GM12891 (cell line): ENCODE measurements at regions not wholly inside any gene's neighbourhood (a gene's known extent, or its start where the extent isn't known, plus 50 kb on each side); places are given as distances from the start of the nearest gene placed in this dataset.
A peak's percentile ranks its signal among the peaks of the same experiment; 100 is the strongest.

ENCODE experiments used
- DNase-seq: peaks from one replicate; pipeline ENCODE4 v3.0.0; 2011; ENCODE audit warnings: low spot score; ENCODE audit not compliant: insufficient read length
- FAIRE-seq: peaks from 2 replicates; lab custom pipeline; 2011; peaks lifted over from hg19 to GRCh38; lab: Jason Lieb, UNC
- PAX5 ChIP-seq: IDR thresholded peaks from 2 replicates; pipeline ENCODE4 v1.6.1; 2011; ENCODE audit warnings: low read length, moderate library complexity, mild to moderate bottlenecking; ENCODE audit not compliant: insufficient read depth, severe bottlenecking
- POLR2A ChIP-seq: IDR thresholded peaks from 2 replicates; pipeline ENCODE4 v1.6.1; 2011; ENCODE audit warnings: low read depth, low read length, control low read depth
- POLR2AphosphoS5 ChIP-seq: IDR thresholded peaks from 2 replicates; pipeline ENCODE4 v1.6.1; 2011; ENCODE audit warnings: low read depth, low read length, control low read depth
- POU2F2 ChIP-seq: IDR thresholded peaks from 2 replicates; pipeline ENCODE4 v1.6.1; 2011; ENCODE audit warnings: low read depth, mild to moderate bottlenecking, control low read depth, low read length, moderate library complexity
- SPI1 ChIP-seq: IDR thresholded peaks from 2 replicates; pipeline ENCODE4 v1.6.1; 2011; ENCODE audit warnings: low read depth, low read length, control low read depth
- TAF1 ChIP-seq: IDR thresholded peaks from 2 replicates; pipeline ENCODE4 v1.6.1; 2011; ENCODE audit warnings: low read depth, low read length, control low read depth

DNA sequence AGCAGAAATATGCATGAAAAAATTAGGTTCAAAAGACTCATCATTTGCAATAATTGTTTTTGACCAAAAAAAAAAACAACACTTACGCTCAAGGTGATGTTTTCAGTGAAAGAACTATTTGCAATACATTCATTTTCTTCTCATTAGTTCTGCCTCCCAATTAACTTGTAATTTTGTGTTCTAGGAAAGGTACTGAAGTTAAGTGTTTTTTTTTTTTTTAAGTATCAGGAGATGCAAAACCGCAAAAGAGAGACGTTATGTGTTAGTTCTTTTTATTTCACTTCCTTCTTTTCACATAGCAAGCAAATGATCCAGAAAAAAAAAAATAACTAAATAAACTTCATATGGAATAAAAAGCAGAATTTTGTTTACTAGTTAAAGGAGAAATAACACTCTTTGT is 735.2 kb upstream of the GCFC2 start:
- DNase-seq (no peak), FAIRE-seq (no peak)

DNA sequence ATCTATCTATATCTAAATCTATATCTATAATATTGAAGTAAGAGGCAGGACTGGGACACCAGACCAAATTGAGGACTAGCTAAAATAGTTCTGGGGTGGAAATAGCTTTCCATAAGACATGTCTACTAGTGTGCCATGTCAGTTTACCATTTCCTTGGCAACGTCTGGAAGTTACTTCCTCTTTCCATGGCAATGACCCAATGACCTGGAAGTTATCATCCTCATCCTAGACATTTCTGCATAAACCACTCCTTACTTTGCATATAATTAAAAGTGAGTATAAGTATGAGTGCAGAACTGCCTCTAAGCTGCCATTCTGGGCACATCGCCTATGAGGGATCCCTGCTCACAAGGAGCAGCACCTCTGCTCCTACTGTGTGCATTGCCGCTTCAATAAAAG is 734.0 kb upstream of the GCFC2 start:
- FAIRE-seq (no peak), DNase-seq (no peak)
- no peak for TF ChIP-seq POLR2A
- no peak for TF ChIP-seq POU2F2
- TF ChIP-seq TAF1, result no peak
- no peak for TF ChIP-seq POLR2AphosphoS5
- no peak for TF ChIP-seq PAX5
- no peak for TF ChIP-seq SPI1

More for the DNA sequence above, 735.2 kb upstream of the GCFC2 start:
- TF ChIP-seq PAX5, result no peak
- TF ChIP-seq POLR2AphosphoS5, result no peak
- no peak for TF ChIP-seq TAF1
- no peak for TF ChIP-seq POLR2A
- no peak for TF ChIP-seq SPI1
- no peak for TF ChIP-seq POU2F2

- no peak for FAIRE-seq
Observed at GRCh38 chr2:76437564-76437963, 726.8 kb upstream of the GCFC2 start.

DNA sequence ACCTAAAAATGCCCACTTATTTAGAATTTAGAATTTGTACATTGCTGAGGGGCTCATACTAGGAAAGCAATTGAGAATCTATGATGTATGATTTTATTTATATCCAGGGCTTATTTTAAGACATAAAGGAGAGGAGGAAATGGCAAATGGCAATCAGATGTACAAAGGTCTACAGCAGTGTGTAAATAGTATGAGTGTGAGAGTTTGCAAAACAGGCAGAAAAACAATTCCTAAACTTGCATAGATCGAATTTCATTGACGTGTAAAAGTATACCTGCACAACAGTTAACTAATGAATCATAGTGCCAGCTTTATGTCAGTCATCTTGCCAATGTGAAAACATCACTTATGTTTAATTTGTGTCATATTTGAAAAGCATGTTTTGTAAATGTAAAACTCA is 718.7 kb upstream of the GCFC2 start:
- FAIRE-seq, result no peak
- TF ChIP-seq POU2F2 (no peak), POLR2A (no peak), POLR2AphosphoS5 (no peak), TAF1 (no peak)
- DNase-seq, result no peak

More at GRCh38 chr2:76437564-76437963, 726.8 kb upstream of the GCFC2 start:
- DNase-seq, result no peak
- TF ChIP-seq POLR2AphosphoS5, result no peak

GRCh38 chr2:76427452-76427851 is 716.7 kb upstream of the GCFC2 start:
- no peak for TF ChIP-seq SPI1
- DNase-seq, result no peak
- FAIRE-seq, result no peak

- FAIRE-seq (no peak), DNase-seq (no peak)
- TF ChIP-seq SPI1 (peak; percentile 79), POLR2AphosphoS5 (no peak)
Observed at GRCh38 chr2:76415821-76416220, 705.1 kb upstream of the GCFC2 start.

GRCh38 chr2:76413436-76413835 is 702.7 kb upstream of the GCFC2 start:
- no peak for TF ChIP-seq POU2F2
- no peak for TF ChIP-seq TAF1
- no peak for TF ChIP-seq POLR2A
- TF ChIP-seq SPI1, result no peak
- no peak for TF ChIP-seq POLR2AphosphoS5
- no peak for TF ChIP-seq PAX5
- no peak for DNase-seq
- no peak for FAIRE-seq

DNA sequence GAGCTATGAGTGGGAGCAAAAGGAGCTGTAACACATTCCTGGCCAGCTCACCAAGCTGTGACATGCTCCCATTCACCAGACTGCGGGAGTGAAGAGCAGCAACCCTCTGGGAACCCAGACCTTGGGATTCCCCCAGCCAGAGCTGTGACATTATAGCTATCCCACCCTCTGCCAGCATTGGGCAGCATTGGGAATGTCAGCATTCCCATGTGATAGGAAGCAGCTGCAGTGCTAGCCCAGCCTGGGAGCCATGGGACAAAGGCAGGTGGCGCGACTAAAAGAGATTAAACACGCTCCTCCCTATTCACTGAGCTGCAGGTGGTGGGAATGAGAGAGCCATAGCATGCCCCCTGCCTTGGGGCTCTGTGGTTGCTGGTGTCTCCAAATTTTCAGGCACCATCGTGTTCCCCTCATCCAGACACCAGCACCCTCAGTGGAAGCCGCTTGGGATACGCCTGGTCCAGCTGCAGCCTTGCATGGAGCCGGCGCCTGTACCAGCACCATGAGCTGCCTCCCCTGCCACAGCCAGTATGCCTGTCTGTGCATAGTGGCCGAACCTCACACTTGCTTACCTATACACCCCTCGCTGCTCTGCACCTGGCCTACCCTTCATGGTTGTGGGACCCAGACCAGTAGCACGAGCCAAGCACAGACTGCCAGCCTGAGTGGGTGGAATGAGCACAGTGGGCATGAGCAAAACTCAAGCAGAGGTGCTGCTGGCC is 695.6 kb upstream of the GCFC2 start:
- no peak for FAIRE-seq
- TF ChIP-seq TAF1 (no peak), PAX5 (no peak), POU2F2 (no peak), POLR2AphosphoS5 (no peak), SPI1 (no peak)
- no peak for DNase-seq

DNA sequence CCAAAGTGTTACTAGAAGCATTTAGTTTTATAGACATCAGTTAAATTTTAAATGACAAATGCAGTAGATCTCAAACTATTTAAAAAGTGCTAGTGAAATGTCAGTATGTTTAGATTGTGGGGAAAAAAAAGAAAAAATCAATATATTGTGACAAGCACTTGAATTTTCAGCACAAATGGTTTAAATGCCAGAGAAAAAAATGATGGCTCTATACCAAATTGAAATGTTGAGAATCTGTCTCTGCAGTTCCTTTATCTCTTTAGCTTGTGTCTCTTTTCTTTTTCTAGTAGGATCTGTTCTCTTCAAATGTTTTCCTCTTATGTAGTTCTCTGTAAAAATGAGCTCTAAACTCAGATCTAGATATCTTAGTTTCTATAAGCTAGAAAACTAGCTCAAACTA is 682.6 kb upstream of the GCFC2 start:
- TF ChIP-seq POLR2A (no peak), POLR2AphosphoS5 (no peak), SPI1 (no peak), POU2F2 (no peak), PAX5 (no peak), TAF1 (no peak)
- DNase-seq (no peak), FAIRE-seq (no peak)

- no peak for FAIRE-seq
- no peak for DNase-seq
Observed at GRCh38 chr2:76391678-76392077, 681.0 kb upstream of the GCFC2 start.

More at GRCh38 chr2:76391678-76392077, 681.0 kb upstream of the GCFC2 start:
- TF ChIP-seq POU2F2, result no peak
- TF ChIP-seq SPI1, result no peak
- TF ChIP-seq POLR2AphosphoS5, result no peak
- TF ChIP-seq PAX5, result no peak
- no peak for TF ChIP-seq TAF1
- no peak for TF ChIP-seq POLR2A
